ENCODE measurements at regions not wholly inside any gene's neighbourhood (a gene's known extent, or its start where the extent isn't known, plus 50 kb on each side); places are given as distances from the start of the nearest gene placed in this dataset.
A peak's percentile ranks its signal among the peaks of the same experiment; 100 is the strongest.
"Not testable (repeated sequence)": the region's sequence is repeated elsewhere in the genome, so short reads cannot be mapped to it uniquely, and the experiment has no call there.

DNA sequence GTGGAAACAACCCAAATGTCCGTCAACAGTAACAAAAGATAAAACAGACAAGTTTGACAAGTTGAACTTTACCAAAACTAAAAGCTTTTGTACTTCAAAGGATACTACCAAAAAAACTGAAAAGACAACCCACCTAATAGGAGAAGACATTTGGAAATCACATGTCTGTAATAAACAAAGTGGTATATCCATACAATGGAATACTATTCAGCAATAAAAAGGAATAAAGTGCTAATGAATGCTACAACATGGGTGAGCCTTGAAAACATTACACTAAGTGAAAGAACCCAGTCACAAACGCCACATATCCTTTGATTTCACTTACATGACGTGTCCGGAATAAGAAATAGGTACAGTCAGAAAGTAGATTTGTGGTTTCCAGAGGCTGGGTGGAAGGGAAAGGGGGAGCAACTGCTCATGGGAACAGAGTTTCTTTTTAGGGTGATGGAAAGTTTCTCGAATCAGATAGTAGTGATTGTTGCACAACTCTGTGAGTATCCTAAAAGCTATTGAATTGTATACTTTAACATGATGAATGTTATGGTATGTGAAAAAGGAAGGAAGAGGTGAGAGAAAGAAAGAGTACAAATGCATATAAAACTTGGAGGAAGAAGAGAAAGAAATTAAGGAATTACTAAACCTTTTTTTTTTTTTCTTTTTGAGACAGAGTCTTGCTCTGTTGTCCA, 72.7 kb upstream of the ABHD2 start:
- Histone ChIP-seq H3K9me3 (ENCODE audit: control insufficient read depth, insufficient read depth, low read depth, low read length) (peaks cover 21% of the 10 kb centered on the region), H3K27me3 (ENCODE audit: control insufficient read depth, insufficient read depth, low read length) (peaks cover 18% of the 10 kb centered on the region)

DNA sequence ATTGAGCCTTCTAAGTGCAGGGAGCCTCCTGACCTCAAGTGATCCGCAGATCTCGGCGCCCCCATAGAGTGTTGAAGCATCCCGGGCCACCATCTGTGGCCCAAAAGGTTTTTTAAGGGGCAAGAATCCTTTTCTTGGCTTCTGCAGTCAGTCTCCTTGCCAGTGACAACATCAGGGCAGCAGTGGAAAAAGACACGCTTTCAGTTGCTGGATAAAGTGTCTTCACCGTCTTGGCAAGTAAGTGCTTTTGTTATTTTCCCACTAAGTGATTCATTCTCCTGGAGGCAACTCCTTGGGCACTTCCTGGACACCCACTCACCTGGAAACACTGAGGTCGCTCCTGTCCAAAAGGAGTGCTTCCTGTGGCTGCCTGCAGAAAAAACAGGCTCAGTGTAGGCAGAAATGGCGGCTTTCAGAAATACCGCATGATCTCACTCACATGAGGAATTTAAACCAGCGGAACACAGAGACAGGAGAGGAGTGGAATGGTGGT, 71.7 kb upstream of the ABHD2 start:
- no peak overlapping the region for H3K27ac ChIP-seq (ENCODE audit: low read depth, low read length)

More for the DNA sequence above, 72.7 kb upstream of the ABHD2 start:
- Histone ChIP-seq H3K4me1 (ENCODE audit: control insufficient read depth, insufficient read depth, low read length) (0 out of 2 replicates have a peak, but pooled peaks cover 3% of the 10 kb centered on the region), H3K9ac (ENCODE audit: low read length) (no peak overlapping the region), H3K27ac (ENCODE audit: low read depth, low read length) (no peak overlapping the region), H3K36me3 (ENCODE audit: control insufficient read depth, insufficient read depth, low read length) (no peaks in the 10 kb centered on the region), H3K4me3 (ENCODE audit: low read depth, low read length) (no peak overlapping the region)

DNA sequence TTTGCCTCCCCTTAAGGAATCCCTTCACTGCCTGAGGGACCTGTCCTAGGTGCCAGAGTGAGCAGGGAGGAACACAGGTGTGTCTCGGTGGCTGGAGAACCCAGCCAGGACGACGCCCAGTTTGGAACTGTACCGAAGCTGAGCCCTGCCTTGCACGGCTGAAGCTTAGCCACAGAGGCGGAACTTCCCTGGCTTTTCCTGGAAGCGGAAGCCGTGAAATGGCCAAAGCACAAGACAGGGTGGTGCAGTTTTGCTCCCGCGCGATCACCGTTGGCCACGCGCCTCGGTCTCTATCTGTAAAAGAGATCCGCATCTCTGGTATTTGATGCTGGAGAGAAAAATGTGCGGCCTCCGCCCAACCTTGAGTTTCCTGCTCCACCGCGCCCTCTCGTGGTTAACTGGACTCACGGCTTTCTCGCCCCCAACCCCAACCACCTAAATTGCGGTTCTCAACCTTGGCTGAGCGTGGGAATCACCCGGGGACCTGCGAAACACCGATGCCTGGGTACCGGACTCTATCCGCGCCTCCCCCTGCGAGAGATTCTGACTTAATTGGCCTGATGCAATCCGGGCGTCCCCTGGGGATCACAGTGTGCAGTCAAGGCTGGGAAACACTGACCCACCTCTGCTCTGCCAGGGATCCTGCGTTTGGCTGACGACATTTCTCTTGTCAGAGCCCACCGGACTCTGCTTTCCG, 70.7 kb upstream of the ABHD2 start:
- Histone ChIP-seq H3K36me3 (ENCODE audit: control insufficient read depth, insufficient read depth, low read length) (no peaks in the 10 kb centered on the region), H3K27me3 (ENCODE audit: control insufficient read depth, insufficient read depth, low read length) (peaks cover 18% of the 10 kb centered on the region), H3K9me3 (ENCODE audit: control insufficient read depth, insufficient read depth, low read depth, low read length) (peaks cover 18% of the 10 kb centered on the region), H3K27ac (ENCODE audit: low read depth, low read length) (no peak overlapping the region), H3K9ac (ENCODE audit: low read length) (no peak overlapping the region), H3K4me3 (ENCODE audit: low read depth, low read length) (peak overlapping the region; percentile 50), H3K4me1 (ENCODE audit: control insufficient read depth, insufficient read depth, low read length) (0 out of 2 replicates have a peak, but pooled peaks cover 3% of the 10 kb centered on the region)

More for the DNA sequence above, 71.7 kb upstream of the ABHD2 start:
- H3K9me3 ChIP-seq (ENCODE audit: control insufficient read depth, insufficient read depth, low read depth, low read length) = peaks cover 21% of the 10 kb centered on the region
- no peaks in the 10 kb centered on the region for H3K36me3 ChIP-seq (ENCODE audit: control insufficient read depth, insufficient read depth, low read length)
- H3K4me1 ChIP-seq (ENCODE audit: control insufficient read depth, insufficient read depth, low read length) = 0 out of 2 replicates have a peak, but pooled peaks cover 3% of the 10 kb centered on the region
- H3K4me3 ChIP-seq (ENCODE audit: low read depth, low read length) = no peak overlapping the region
- no peak overlapping the region for H3K9ac ChIP-seq (ENCODE audit: low read length)
- H3K27me3 ChIP-seq (ENCODE audit: control insufficient read depth, insufficient read depth, low read length) = peaks cover 18% of the 10 kb centered on the region

DNA sequence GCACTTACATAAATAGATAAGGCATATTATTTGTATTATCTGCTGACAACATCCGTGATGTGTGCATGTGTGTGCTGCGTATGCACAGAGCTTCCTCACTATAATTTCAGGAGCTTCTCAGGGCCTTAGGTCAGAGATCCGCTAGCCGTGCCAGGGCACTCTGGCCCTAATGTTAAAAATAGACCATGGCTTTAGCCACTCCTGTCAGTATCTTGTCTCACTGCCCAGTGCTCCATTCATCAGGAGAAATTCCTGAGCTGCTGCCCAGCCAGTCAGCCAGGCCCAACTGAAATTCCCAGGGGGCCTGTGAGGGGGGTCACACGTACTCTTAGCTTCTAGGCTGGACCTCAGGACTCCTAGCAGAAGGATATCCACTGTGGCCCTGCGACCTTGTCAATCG, 70.0 kb upstream of the ABHD2 start:
- H3K9ac ChIP-seq (ENCODE audit: low read length) = no peak overlapping the region
- 0 out of 2 replicates have a peak, but pooled peaks cover 3% of the 10 kb centered on the region for H3K4me1 ChIP-seq (ENCODE audit: control insufficient read depth, insufficient read depth, low read length)
- H3K27ac ChIP-seq (ENCODE audit: low read depth, low read length) = no peak overlapping the region
- H3K27me3 ChIP-seq (ENCODE audit: control insufficient read depth, insufficient read depth, low read length) = peaks cover 18% of the 10 kb centered on the region
- H3K4me3 ChIP-seq (ENCODE audit: low read depth, low read length) = no peak overlapping the region
- no peaks in the 10 kb centered on the region for H3K36me3 ChIP-seq (ENCODE audit: control insufficient read depth, insufficient read depth, low read length)
- H3K9me3 ChIP-seq (ENCODE audit: control insufficient read depth, insufficient read depth, low read depth, low read length) = peaks cover 13% of the 10 kb centered on the region

DNA sequence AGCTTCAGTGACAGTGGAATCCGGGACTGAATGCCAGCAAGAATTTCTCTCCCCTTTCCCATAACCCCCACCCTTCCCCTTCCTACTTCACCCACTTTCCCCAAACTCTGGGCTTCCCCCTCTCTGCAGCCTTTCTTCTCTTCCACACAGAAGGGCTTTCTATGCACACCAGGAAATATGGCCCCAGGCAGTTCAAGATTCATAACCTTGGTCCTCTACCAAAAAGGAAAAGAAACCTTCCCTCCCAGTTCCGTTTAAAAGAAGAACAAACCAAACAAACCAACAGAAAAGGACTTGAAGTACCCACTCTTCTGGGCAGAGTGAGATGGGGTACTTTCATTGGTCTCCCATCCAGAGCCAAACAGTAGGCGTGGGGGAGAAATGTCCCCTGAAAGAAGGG, 68.8 kb upstream of the ABHD2 start:
- H3K27ac ChIP-seq (ENCODE audit: low read depth, low read length) = no peak overlapping the region
- H3K4me1 ChIP-seq (ENCODE audit: control insufficient read depth, insufficient read depth, low read length) = 0 out of 2 replicates have a peak, but pooled peaks cover 3% of the 10 kb centered on the region
- no peaks in the 10 kb centered on the region for H3K36me3 ChIP-seq (ENCODE audit: control insufficient read depth, insufficient read depth, low read length)
- H3K9me3 ChIP-seq (ENCODE audit: control insufficient read depth, insufficient read depth, low read depth, low read length) = peaks cover 10% of the 10 kb centered on the region; the same call in 1 of the 2 replicates
- peaks cover 18% of the 10 kb centered on the region for H3K27me3 ChIP-seq (ENCODE audit: control insufficient read depth, insufficient read depth, low read length)
- no peak overlapping the region for H3K4me3 ChIP-seq (ENCODE audit: low read depth, low read length)
- no peak overlapping the region for H3K9ac ChIP-seq (ENCODE audit: low read length)

DNA sequence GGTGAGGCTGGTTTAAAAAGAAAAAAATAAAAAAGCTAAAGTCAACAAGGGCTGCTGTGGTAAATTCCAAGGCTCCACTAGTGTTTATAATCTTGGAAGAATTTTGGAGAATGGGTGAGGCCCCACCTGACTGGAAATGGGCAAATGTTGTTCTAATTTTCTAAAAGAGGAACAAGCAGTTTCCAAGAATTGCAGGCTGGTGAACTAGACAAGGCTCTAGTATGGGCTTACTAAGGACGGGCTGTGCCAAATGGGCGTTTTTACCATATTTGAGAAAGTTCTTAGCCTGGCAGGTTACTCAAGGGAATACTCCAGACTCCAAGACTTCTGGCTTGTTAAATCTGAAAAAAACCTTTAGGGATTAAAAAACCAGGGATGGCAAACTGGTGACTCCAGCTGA, 67.0 kb upstream of the ABHD2 start:
- Histone ChIP-seq H3K4me1 (ENCODE audit: control insufficient read depth, insufficient read depth, low read length) (0 out of 2 replicates have a peak, but pooled peaks cover 3% of the 10 kb centered on the region), H3K27me3 (ENCODE audit: control insufficient read depth, insufficient read depth, low read length) (peaks cover 18% of the 10 kb centered on the region), H3K4me3 (ENCODE audit: low read depth, low read length) (no peak overlapping the region), H3K9me3 (ENCODE audit: control insufficient read depth, insufficient read depth, low read depth, low read length) (peaks cover 4% of the 10 kb centered on the region; the same call in 1 of the 2 replicates), H3K27ac (ENCODE audit: low read depth, low read length) (no peak overlapping the region), H3K36me3 (ENCODE audit: control insufficient read depth, insufficient read depth, low read length) (no peaks in the 10 kb centered on the region), H3K9ac (ENCODE audit: low read length) (no peak overlapping the region)

DNA sequence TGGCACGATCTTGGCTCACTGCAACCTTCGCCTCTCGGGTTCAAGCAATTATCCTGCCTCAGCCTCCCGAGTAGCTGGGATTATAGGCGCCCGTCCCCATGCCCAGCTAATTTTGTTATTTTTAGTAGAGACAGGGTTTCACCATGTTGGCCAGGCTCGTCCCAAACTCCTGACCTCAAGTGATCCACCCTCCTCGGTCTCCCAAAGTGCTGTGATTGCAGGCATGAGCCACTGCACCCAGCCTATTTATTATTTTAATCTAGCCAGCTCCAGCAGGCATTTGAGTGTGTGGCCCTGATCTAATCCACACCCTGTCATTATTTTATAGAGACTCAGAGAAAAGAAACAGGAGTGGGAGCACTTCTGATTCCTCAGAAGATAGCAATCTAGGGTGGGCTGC, 66.4 kb upstream of the ABHD2 start:
- H3K27me3 ChIP-seq (ENCODE audit: control insufficient read depth, insufficient read depth, low read length) = peaks cover 13% of the 10 kb centered on the region
- not testable (repeated sequence) for H3K27ac ChIP-seq (ENCODE audit: low read depth, low read length); H3K9ac ChIP-seq (ENCODE audit: low read length); H3K36me3 ChIP-seq (ENCODE audit: control insufficient read depth, insufficient read depth, low read length); H3K4me1 ChIP-seq (ENCODE audit: control insufficient read depth, insufficient read depth, low read length); H3K4me3 ChIP-seq (ENCODE audit: low read depth, low read length); H3K9me3 ChIP-seq (ENCODE audit: control insufficient read depth, insufficient read depth, low read depth, low read length)

DNA sequence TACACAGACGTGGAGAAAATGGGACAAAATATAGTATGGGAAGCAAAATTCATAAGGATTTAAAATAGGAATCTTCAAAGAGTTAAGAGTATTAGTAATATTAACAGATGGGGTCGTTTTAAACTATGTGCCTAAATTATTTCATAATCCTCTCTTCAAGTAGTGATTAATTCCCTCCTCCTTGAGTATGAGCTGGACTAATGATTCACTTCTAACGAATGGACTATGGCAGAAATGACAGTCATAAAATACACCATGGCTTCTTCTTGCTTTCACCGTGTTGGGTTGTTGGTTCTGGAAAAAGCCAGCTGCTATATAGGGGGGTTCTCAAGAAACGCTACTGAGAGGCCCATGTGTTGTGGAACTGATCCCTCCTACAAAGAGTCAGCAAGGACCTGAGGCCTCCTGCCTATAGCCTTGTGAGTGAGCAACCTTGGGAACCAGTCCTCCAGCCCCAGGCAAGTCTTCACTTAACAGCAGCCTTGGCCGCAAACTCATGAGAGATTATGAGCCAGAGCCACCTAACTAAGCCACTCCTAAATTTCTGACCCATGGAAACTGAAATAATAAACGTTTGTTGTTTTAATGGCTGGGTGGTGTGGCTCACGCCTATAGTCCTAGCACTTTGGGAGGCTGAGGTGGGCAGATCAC, 64.8 kb upstream of the ABHD2 start:
- no peaks in the 10 kb centered on the region for H3K36me3 ChIP-seq (ENCODE audit: control insufficient read depth, insufficient read depth, low read length)
- no peak overlapping the region for H3K9ac ChIP-seq (ENCODE audit: low read length)
- 0 out of 2 replicates have a peak, but pooled peaks cover 1% of the 10 kb centered on the region for H3K27me3 ChIP-seq (ENCODE audit: control insufficient read depth, insufficient read depth, low read length)

DNA sequence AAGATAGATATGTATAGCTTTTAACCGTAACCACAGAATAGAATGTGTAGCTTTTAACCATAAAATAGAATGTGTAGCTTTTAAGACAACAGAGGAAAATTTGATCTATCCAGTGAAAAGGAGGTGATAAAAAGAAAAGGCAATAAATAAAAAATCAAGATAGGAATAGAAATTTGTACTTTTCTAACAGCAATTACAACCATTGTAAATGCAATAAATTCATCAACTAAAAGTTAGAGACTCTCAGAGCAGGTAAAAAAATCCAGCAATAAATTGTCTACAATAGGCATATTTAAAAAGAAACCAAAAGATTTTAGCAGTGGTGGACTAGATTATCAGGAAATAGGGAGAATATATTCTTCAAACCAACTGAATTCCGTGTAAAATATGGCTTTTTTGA, 63.8 kb upstream of the ABHD2 start:
- H3K9ac ChIP-seq (ENCODE audit: low read length) = no peak overlapping the region
- H3K36me3 ChIP-seq (ENCODE audit: control insufficient read depth, insufficient read depth, low read length) = no peaks in the 10 kb centered on the region
- peaks cover 4% of the 10 kb centered on the region; the same call in 1 of the 2 replicates for H3K9me3 ChIP-seq (ENCODE audit: control insufficient read depth, insufficient read depth, low read depth, low read length)
- H3K27ac ChIP-seq (ENCODE audit: low read depth, low read length) = no peak overlapping the region
- no peaks in the 10 kb centered on the region for H3K4me1 ChIP-seq (ENCODE audit: control insufficient read depth, insufficient read depth, low read length)
- no peaks in the 10 kb centered on the region for H3K27me3 ChIP-seq (ENCODE audit: control insufficient read depth, insufficient read depth, low read length)
- no peak overlapping the region for H3K4me3 ChIP-seq (ENCODE audit: low read depth, low read length)

More for the DNA sequence above, 64.8 kb upstream of the ABHD2 start:
- H3K9me3 ChIP-seq (ENCODE audit: control insufficient read depth, insufficient read depth, low read depth, low read length) = peaks cover 4% of the 10 kb centered on the region; the same call in 1 of the 2 replicates
- no peak overlapping the region for H3K27ac ChIP-seq (ENCODE audit: low read depth, low read length)
- no peak overlapping the region for H3K4me3 ChIP-seq (ENCODE audit: low read depth, low read length)
- no peaks in the 10 kb centered on the region for H3K4me1 ChIP-seq (ENCODE audit: control insufficient read depth, insufficient read depth, low read length)

DNA sequence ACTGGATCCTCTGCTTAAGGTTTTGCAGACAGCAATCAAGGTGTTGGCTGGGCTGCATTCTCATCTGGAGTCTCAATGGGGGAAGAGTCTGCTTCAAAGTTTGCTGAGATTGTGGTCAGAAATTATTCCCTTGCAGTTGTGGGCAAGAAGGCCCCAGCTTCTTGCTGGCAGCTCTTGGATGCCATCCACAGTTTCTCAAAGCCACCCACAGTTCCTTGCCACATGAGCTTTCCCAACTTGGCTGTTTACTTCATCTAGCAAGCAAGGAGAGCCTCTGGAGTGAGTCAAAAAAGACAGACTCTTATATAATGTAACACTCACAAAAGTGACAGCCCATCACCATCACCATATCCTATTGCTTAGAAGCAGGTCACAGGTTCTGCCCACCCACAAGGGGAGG, 62.1 kb upstream of the ABHD2 start:
- Histone ChIP-seq H3K27ac (ENCODE audit: low read depth, low read length) (no peak overlapping the region), H3K36me3 (ENCODE audit: control insufficient read depth, insufficient read depth, low read length) (no peaks in the 10 kb centered on the region), H3K9ac (ENCODE audit: low read length) (no peak overlapping the region), H3K9me3 (ENCODE audit: control insufficient read depth, insufficient read depth, low read depth, low read length) (peaks cover 4% of the 10 kb centered on the region; the same call in 1 of the 2 replicates), H3K4me1 (ENCODE audit: control insufficient read depth, insufficient read depth, low read length) (no peaks in the 10 kb centered on the region), H3K27me3 (ENCODE audit: control insufficient read depth, insufficient read depth, low read length) (no peaks in the 10 kb centered on the region), H3K4me3 (ENCODE audit: low read depth, low read length) (no peak overlapping the region)
